Esophagus muscularis mucosa (tissue), 4 donors: ENCODE measurements at regions not wholly inside any gene's neighbourhood (a gene's known extent, or its start where the extent isn't known, plus 50 kb on each side); places are given as distances from the start of the nearest gene placed in this dataset.

Experiments
- EP300 ChIP-seq: sonication (generic); formaldehyde crosslinking; IDR thresholded peaks from one replicate; pipeline ENCODE4 v1.6.1; 2017; ENCODE audit warnings: antibody characterized with exemption
- POLR2A ChIP-seq: fragments of 450-650 bp; IDR thresholded peaks from one replicate; pipeline ENCODE4 v1.6.1; 2017; ENCODE audit warnings: antibody characterized with exemption, moderate library complexity, mild to moderate bottlenecking, low read depth
- POLR2AphosphoS5 ChIP-seq, 2 donors: sonication (generic); formaldehyde crosslinking; IDR thresholded peaks; one replicate each; pipeline ENCODE4 v1.6.1; 2017; ENCODE audit warnings: antibody characterized with exemption in 2 of 2
- TF ChIP-seq, protein P1 (sequence below), 3 experiments: fragments of 200-600 bp in 2 of 3; fragments of 450-650 bp in 1 of 3; sonication (generic) in 2 of 3; IDR thresholded peaks; one replicate each; pipeline ENCODE4 v1.5.1; 2017 to 2019; ENCODE audit warnings: antibody characterized with exemption in 3 of 3, mild to moderate bottlenecking in 2 of 3, moderate library complexity in 1 of 3

DNA sequence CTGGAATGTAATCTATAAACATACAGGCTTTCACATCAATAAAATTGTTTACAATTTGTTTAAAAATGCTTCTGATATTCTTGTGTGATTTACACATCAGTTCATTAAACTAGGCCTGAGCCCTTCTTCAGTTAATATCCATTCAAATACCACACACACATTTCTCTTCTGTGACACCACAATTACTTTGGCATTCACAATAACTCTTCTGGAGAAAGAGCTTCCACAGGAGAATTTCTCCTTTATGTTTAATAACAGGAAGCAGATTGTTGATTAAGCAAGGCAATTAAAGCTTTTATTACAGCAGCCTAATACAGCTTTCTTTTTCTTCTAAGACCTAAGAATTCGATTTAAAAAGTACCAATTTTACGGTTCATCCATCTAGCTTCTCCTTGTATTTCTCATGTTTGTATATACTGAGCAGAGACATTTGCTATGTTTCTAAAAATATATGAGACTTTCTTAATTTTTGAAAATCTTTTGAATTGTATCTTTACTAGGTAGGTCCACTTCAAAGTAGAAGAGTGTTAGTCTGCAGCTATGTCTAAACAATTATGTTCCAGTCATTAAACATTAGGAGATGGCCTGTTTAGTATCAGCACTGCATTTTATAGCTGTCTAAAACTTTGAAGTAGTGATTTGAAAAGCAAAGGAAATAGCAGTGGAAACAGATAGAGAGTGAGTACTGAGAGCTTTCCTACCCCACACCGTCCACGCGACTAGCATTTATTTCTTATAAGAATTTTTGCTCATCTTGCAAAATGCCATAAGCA lies 511.1 kb upstream of the UBE2E2 start:
- TF ChIP-seq, protein P1, sequence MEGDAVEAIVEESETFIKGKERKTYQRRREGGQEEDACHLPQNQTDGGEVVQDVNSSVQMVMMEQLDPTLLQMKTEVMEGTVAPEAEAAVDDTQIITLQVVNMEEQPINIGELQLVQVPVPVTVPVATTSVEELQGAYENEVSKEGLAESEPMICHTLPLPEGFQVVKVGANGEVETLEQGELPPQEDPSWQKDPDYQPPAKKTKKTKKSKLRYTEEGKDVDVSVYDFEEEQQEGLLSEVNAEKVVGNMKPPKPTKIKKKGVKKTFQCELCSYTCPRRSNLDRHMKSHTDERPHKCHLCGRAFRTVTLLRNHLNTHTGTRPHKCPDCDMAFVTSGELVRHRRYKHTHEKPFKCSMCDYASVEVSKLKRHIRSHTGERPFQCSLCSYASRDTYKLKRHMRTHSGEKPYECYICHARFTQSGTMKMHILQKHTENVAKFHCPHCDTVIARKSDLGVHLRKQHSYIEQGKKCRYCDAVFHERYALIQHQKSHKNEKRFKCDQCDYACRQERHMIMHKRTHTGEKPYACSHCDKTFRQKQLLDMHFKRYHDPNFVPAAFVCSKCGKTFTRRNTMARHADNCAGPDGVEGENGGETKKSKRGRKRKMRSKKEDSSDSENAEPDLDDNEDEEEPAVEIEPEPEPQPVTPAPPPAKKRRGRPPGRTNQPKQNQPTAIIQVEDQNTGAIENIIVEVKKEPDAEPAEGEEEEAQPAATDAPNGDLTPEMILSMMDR (IDR thresholded peaks at IDR 0.05) = no peak
- TF ChIP-seq POLR2A = no peak
- TF ChIP-seq POLR2AphosphoS5 (IDR thresholded peaks at IDR 0.05) = no peak
- no peak for TF ChIP-seq EP300
